Renal cortical epithelial cell (primary cell): ENCODE measurements at regions not wholly inside any gene's neighbourhood (a gene's known extent, or its start where the extent isn't known, plus 50 kb on each side); places are given as distances from the start of the nearest gene placed in this dataset.
"Not testable (repeated sequence)": the region's sequence is repeated elsewhere in the genome, so short reads cannot be mapped to it uniquely, and the experiment has no call there.

Source experiments
- DNase-seq: peaks from one replicate; pipeline ENCODE4 v3.0.0-alpha.2; 2011; ENCODE audit warnings: low read depth

DNA sequence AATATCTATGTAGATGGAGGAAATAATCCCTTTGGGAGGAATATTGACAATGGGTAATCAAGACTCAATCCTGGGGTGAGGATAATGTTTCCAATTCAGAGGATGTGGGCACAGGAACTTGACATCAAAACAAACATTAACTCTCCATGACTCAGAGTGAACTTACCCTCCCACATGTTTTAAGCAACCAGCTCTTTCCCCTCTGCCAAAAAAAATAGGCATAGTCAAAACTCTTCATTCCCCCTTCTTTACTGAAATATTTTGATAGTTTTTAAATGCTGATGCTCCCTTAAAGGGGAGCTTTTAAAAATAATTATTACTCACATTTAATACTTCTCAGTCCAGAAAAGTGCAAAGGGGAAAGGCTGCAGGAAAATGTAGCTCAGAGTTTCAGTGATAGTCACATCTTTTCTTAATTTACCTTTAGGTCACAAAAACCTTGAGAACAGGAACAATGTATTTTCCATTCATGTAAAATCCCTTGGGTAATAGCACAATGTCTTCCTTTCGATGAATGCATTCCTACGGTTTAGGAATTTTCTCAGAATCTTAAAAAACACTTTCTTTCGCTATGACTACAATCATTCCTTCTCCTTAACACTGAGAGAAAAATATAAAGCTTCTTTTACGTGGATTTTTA, 298.4 kb upstream of the GRAMD2B start:
- DNase-seq: peak; percentile 84

DNA sequence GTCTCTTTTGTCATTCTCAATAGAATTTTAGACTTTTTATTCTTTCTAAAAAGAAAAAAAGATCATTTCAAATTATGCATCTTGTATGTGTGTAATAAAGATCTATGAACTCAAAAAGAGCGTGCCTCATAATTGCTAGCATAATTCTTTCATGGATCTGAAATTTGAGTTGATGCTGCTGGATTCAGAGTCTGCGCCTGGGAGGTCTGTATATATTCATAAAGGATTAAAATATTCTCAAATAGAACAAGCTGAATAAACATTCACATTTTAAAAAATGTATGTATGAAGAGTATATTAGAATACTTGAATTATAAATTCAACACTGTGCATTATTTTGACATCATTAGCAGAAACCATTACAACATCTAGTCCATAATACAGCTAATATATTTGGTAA, 297.8 kb upstream of the GRAMD2B start:
- no peak for DNase-seq

DNA sequence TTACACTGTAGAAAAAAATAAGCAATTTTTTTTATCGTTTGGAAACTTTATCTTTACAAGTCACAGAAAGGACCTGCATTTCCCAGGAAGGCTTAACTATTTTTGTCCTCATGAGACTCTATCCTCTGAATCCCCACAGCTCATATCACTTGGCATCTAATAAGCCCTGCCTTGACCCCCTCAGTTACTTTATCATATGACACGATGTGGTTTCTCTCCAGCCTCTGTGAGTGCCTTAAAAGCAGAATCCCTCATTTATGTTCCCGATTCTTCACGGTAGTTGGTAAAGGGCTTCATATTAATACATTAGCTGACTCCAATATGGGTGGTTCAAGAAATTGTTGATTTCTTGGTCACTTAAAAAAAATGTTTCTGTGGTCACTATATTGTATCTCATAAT, 296.6 kb upstream of the GRAMD2B start:
- DNase-seq: no peak

DNA sequence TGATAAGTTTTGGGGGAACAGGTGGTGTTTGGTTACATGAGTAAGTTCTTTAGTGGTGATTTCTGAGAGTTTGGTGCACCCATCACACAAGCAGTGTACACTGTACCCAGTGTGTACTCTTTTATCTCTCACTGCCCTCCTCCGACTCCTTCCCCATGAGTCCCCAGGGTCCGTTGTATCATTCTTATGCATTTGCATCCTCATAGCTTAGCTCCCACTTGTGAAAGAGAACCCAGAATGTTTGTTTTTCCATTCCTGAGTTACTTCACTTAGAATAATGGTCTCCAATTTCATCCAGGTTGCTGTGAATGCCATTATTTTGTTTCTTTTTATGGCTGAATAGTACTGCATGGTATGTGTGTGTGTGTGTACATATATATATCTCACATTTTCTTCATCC, 295.8 kb upstream of the GRAMD2B start:
- not testable (repeated sequence) for DNase-seq

DNA sequence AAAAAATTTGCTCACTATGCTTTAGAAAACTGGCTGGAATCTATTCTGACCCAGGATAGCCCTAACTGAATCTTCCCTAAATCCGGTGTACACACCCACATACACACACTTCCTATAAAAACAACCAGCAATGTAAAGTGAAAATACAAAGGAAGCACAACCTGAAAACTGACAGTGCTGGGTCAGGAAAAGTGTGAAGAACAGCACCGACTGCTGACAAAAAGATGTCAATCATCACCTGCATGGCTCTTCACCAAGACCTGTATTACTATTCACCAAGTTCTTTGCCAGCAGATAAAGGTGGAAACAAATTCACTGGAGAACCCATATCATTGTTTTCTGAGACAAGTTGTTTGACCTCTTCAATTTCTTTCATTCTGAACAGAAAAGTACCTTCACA, 293.8 kb upstream of the GRAMD2B start:
- no peak for DNase-seq

DNA sequence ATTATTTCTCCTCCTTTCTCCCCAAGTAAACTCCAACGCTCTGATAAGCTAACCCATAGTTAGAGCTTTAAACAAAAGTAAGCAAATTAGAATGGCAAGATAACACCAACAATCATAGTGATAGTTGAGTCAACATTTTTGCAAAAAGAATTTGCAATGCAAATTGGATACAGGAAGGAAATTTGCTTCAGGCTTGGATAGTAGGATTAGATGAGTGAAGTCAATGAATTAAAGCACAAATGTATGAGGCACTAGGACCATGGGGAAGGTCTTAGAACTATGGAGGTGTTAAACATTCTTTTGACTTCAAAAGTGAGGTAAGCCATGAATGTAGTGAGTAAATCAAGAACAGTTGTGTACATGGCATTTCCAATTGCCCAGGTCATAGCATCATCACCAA, 289.8 kb upstream of the GRAMD2B start:
- DNase-seq: no peak

DNA sequence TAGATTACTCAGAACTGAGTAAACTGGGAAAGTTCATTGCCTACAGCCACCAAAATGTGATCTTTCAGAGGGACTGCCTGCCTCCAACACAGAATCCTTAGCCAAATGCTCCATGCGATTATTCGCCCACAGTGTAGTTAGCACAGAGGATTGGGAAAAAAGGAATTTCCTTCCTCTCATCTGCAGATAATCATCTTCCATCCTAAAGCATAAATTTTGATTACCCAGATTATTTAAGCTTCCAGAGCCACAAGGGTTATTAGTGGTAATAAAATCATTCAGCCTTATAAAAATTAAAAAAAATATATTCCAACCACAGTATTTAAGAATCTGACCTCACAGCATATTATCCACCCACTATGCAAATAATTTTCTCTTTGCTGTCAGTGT, 285.3 kb upstream of the GRAMD2B start:
- no peak for DNase-seq

DNA sequence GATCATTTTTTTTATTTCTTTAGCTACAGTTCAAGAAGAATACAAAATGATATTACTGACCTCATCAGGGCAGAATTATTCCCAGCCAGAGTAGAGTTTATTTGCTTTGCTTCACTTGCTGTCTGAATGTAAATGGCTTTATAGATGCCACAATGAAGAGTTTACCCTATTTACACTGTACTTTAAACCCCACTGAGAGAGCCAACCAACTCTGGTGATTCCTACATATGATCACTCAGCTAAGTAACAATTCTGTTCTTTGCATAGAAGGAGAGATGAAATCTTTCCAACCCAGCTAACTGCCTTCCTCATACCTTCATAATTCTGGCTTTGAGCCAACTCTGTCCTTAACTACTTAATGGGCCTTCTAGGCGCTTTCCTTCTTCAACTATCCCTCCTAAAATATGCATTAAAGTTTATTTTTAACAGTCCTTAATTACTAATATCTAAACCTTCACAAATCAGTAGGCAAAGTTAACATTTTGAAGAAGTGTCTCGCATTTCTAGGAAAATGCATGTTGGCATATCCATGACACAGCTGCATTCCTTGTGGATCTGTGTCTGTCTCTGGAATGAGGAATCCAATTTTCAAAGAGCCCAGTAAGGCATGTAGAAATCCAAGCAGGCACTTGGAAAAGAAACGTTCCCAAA, 284.8 kb upstream of the GRAMD2B start:
- DNase-seq: peak; percentile 69

DNA sequence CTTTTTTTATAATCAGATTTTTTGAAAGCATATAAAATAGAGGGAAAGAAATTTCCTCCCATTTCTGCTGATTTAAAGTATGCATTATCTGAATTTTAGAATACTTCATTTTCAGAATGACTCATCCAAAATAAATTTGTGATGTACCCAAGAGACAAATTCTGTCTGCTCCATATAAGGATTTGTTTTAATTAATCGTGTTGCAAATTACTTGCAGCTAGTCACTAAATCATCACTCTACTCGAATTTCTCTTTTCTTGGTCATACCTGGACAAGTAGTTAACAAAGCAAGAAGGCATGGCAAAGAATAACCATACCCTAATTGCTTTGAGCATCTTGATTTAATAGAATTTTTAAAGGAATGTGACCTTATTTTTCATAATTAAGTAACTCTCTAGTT, 284.1 kb upstream of the GRAMD2B start:
- peak; percentile 47 for DNase-seq

DNA sequence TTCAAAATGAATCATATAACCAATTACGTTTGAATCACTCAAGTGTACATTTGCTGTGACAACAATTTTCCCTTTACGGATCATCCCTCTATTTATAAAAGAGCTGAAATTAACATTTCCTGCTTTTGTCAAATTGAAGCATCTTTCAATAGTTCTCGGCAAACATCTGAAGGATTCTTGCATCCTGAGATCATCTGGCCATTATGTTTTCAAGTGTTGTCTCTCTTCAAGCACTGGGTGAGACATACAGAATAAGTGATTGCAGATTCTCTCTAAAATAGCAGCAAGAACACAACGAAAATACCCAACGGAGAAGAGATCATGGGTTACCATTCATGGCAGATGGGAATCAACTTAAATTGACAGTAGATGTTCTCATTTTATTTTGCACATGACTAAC, 283.4 kb upstream of the GRAMD2B start:
- peak; percentile 54 for DNase-seq

DNA sequence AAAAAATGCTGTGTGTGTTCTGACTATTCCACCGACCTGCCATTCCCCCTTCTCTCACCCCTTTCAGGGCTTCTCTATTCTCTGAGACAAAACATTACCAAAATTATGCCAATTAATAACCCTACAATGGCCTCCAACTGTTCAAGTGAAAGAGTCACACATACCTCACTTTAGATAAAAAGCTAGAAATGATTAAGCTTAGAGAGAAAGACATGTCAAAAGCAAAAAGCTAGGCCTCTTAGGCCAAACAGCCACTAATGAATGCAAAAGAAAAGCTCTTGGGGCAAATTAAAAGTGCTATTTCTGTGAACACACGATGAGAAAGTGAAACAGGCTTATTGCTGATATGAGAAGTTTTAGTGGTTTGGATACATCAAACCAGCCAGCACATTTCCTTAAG, 279.6 kb upstream of the GRAMD2B start:
- no peak for DNase-seq

DNA sequence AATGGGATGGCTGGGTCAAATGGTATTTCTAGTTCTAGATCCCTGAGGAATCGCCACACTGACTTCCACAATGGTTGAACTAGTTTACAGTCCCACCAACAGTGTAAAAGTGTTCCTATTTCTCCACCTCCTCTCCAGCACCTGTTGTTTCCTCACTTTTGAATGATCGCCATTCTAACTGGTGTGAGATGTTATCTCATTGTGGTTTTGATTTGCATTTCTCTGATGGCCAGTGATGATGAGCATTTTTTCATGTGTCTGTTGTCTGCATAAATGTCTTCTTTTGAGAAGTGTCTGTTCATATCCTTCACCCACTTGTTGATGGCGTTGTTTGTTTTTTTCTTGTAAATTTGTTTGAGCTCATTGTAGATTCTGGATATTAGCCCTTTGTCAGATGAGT, 272.9 kb upstream of the GRAMD2B start:
- DNase-seq: not testable (repeated sequence)

DNA sequence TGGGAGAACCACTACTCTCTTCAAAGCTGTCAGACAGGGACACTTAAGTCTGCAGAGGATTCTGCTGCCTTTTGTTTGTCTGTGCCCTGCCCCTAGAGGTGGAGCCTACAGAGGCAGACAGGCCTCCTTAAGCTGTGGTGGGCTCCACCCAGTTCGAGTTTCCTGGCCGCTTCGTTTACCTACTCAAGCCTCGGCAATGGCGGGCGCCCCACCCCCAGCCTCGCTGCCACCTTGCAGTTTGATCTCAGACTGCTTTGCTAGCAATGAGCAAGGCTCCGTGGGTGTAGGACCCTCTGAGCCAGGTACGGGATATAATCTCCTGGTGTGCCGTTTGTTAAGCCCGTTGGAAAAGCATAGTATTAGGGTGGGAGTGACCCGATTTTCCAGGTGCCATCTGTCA, 267.9 kb upstream of the GRAMD2B start:
- DNase-seq: not testable (repeated sequence)

DNA sequence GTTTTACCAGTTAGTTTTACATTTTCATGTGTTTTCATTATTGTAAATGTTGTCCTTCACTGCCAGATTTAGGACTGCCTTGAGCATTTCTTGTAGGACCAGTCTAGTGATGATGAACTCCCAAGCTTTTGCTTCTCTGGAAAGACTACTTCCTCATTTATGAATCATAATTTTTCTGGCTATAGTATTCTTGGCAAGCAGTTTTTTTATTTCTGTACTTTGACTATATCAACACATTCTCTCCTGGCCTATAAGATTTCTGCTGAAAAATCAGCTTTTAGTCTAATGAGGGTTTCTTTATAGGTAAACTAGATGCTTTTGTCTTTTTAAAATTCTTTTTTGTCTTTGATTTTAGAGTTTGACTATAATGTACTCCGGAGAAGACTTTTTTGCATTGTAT, 256.8 kb upstream of the GRAMD2B start:
- no peak for DNase-seq

DNA sequence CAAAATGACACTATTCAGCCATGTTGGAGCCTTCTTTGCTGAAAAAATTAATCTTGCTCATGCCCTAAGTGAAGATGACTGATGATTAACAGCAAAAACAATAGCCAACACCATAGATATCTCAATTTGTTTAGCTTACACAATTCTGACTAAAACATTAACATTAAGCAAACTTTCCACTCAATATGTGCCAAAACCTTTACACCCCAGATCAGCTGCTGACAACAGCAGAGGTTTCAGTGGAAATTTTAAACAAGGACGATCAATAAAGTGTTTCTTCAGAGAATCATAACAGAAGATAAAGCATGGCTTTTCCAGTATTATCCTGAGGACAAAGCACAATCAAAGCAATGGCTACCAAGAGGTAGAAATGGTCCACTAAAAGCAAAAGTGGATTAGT, 254.4 kb upstream of the GRAMD2B start:
- no peak for DNase-seq

DNA sequence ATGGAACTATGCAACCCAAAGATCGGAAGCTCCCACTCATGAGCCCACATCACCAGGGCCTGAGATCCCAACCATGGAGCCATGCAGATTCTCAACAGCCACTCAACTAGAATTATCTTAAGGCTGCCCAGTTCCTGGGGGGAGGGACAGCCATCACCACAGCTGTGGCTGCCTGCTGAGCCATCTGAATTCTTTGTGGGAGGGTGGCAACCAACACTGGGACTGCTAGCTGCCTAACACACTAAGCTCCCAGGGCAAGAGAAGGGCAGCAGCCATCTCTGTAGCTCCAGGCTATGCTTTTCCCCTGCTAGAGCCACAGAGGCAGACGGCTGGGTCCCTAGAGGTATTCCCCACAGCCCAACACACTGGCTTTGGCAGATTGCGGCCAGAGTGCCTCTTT, 251.3 kb upstream of the GRAMD2B start:
- no peak for DNase-seq

DNA sequence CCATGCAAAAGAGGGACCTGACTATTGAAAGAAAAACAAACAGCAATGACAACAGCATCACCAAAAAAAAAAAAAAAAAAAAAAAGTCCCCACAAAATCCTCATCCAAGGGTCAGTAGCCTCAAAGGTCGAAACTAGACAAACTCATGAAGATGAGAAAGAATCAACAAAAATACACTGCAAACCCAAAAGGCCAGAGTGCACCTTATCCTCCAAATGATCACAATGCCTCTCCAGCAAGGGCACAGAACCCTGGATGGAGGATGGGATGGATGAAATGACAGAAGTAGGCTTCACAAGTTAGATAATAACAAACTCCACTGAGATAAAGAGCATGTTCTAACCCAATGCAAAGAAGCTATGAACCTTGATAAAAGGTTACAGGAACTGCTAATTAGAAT, 250.4 kb upstream of the GRAMD2B start:
- DNase-seq: no peak

DNA sequence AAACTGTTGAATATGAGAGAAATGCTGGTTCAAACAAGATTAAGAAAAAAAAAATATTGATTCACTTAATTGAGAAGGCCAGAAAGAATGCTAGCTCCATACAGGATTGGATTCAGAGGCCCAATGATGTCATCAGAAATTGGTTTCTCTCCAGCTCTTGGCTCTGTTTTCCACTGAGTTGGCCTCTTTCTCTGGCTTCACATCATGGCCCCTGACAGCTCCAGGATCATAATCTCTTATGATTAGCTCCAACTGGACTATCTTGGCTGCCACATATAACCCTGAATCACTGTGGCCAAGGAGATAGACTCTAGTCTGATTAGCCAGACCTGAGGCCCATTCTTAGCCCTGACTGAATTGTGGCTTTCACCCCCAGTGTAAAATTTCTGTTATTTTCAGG, 244.7 kb upstream of the GRAMD2B start:
- DNase-seq: no peak

DNA sequence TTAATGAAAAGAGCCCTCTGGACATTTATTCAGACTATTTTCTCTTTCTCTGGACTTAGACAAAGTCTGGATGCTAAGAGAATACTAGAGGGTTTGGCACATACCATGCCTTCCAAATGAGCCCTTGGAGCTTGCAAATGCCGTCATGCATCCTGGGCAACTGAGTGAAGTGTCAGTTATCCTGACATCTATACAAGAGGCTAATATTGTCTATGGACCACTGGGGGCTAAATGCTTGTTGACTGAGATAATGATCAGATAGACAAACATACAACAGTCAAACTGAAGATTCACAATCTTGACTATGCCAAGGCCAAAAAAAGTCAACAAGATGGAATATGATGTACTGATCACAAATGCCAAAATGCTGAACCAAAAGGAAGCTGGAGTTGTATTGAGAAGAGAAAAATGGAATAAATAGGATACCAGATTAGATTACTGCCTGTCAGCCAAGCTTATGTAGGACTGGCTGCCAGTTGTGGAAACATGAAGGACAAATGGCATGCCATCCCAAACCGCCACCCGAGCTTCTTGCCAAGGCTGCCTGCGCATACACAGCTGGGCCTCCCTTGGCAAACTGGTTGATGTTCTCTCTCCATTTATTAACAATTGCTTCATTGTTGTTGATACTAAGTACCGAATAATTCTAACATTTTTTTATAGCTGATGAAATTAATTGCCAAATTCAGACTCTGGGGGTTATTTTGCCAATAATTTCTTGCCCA, 240.1 kb upstream of the GRAMD2B start:
- no peak for DNase-seq

DNA sequence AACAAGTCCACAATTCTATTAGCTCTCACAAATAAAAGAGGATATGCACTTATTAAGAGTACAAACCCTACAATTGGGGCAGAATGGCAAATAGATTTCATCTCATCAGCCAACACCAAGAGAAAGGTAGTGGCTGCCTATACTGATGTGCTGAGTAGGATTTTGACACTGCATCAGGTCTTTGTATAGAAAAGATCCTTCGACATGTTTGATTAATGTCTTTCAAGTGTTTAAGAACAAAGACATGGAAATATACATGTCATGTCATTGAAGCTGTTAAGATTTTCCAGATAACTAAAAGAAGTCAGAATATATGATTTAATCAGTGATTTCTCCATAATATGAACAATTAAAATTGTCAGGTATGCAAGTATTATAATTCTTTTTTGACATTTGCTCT, 238.7 kb upstream of the GRAMD2B start:
- no peak for DNase-seq

DNA sequence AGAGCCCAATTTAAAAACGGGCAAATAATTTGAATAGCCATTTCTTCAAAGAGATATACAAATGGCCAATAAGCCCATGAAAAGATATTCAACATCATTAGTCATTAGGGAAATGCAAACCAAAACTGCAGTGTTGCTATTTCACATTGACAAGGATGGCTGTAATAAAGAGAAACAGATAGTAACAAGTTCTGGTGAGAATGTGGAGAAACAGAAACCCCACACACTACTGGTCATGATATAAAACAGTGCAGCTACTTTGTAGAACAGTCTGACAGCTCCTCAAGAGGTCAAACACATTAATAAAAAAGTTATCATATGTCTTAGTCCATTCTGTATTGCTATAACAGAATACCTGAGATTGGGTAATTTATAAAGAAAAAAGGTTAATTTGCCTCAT, 237.0 kb upstream of the GRAMD2B start:
- DNase-seq: no peak

DNA sequence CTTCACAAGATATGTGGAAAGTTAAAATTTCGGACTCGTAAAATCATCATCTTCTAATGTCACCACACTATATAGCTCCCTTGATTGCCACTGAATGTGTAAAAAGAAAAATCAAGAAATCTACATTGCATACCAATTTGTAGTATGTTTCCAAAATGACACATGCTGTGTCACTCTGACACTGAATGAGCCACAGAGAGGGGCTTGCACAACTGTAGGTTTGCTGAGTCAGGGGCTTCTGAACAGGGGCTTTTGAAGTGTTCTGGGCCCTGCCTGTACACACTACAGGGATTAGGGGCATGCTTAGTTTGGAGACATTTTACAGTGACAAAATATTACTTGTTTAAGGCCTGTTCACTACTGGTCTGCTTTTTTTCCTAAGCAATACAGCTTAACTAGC, 234.4 kb upstream of the GRAMD2B start:
- DNase-seq: no peak

DNA sequence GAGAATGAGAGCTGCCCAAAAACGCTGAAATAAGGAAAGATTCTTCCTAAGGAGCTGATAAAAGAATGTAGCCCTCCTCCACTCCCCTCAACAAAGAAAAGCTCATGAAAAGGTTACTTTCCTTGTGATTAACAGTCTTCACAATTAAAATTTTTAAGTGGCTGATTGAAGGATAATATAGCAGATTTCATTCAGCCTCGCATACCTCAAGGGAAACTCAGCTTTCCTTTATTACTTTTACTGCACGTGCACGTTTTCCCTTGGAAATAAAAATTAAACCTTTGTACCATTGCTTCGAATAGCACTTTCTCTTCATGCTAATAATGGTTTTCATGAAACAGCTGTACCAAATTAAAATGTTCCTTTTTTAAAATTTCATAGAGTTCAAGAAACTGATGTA, 234.0 kb upstream of the GRAMD2B start:
- DNase-seq: no peak
